ENCODE measurements at regions not wholly inside any gene's neighbourhood (a gene's known extent, or its start where the extent isn't known, plus 50 kb on each side); places are given as distances from the start of the nearest gene placed in this dataset.

DNA sequence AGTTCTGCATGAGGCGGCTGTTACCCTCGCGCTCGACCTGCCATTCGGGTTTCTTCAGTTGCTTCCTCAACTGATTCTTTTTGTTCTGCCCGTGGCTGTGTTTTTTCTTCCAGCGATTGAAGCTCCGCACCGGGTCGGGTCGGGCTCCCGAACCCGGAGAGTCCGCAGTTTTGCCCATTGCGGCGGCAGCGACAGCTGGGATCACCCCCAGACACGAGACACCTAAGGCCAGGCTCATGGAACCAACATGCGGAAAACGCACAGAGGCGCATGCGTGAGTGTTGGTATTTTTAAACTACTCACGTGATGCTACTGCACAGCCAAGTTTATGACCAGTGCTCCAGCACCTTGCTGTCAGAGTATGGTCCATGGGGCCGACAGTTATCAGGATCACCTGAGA is 100.0 kb downstream of the SPATA31D1 start:
- TF ChIP-seq EP300 (IDR thresholded peaks at IDR 0.05; ENCODE audit: low read depth), result no peak
- intact Hi-C loops (cut with DNase I; ENCODE audit: low total_unique reads), result no loop called here
- H3K9me3 ChIP-seq, result no peaks in the 10 kb centered on the region

DNA sequence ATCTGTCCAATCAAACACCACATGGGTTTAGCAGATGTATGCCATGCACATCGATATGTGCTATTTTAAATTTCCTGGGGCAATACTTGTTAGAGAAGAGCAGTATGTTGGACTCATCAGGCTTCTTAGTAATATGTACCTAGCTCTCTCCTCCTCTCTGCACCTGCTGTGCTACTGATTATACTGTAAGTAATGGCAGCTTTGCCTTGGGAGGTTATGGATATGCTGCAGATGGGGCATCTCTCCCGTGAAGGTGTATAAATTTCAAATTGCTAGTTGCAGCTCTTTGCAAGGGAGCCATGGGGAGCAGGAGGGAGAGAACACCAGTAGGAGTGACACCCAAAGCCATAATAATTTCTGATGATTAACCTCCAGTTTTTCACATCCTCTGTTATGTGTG is 101.5 kb downstream of the SPATA31D1 start:
- intact Hi-C loops (cut with DNase I; ENCODE audit: low total_unique reads), result no loop called here
- no peak overlapping the region for H3K4me3 ChIP-seq
- H3K27me3 ChIP-seq, result no peaks in the 10 kb centered on the region
- WGBS, 2 donors (ENCODE audit: low coverage in 1 of 2), result 88% methylated on average over 2 of the region's 2 CpGs; no CpG with 5 or more reads in 1 of the 2 donors
- no peak for DNase-seq
- no peak overlapping the region for H3K27ac ChIP-seq
- no peaks in the 10 kb centered on the region for H3K4me1 ChIP-seq
- H3K9me3 ChIP-seq, result no peaks in the 10 kb centered on the region
- no peaks in the 10 kb centered on the region for H3K36me3 ChIP-seq
- in situ Hi-C loops (cut with MboI; ENCODE audit: low pct_ligation_motif_present in 1 of 4, low pct_unique_long_range_greater_than_20kb in 1 of 4, low sequenced_read_pairs in 3 of 4), result loop anchor here in 1 of 4 donors (25.0 kb wide), 1 partner anchor 97 kb away; no protein-coding TSS in a partner anchor
- TF ChIP-seq, protein P1, sequence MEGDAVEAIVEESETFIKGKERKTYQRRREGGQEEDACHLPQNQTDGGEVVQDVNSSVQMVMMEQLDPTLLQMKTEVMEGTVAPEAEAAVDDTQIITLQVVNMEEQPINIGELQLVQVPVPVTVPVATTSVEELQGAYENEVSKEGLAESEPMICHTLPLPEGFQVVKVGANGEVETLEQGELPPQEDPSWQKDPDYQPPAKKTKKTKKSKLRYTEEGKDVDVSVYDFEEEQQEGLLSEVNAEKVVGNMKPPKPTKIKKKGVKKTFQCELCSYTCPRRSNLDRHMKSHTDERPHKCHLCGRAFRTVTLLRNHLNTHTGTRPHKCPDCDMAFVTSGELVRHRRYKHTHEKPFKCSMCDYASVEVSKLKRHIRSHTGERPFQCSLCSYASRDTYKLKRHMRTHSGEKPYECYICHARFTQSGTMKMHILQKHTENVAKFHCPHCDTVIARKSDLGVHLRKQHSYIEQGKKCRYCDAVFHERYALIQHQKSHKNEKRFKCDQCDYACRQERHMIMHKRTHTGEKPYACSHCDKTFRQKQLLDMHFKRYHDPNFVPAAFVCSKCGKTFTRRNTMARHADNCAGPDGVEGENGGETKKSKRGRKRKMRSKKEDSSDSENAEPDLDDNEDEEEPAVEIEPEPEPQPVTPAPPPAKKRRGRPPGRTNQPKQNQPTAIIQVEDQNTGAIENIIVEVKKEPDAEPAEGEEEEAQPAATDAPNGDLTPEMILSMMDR (IDR thresholded peaks at IDR 0.05), result no peak
- no peak for TF ChIP-seq POLR2A (IDR thresholded peaks at IDR 0.05)
- TF ChIP-seq POLR2AphosphoS5 (IDR thresholded peaks at IDR 0.05), result no peak
- no peak for TF ChIP-seq EP300 (IDR thresholded peaks at IDR 0.05; ENCODE audit: low read depth)

More for the DNA sequence above, 100.0 kb downstream of the SPATA31D1 start:
- H3K27me3 ChIP-seq, result no peaks in the 10 kb centered on the region
- 89 to 95% methylated on average over 2 to 24 of the region's 24 CpGs for WGBS, 2 donors (ENCODE audit: low coverage in 1 of 2)
- H3K4me1 ChIP-seq, result no peaks in the 10 kb centered on the region
- no peak overlapping the region for H3K27ac ChIP-seq
- no peak for DNase-seq
- no peak overlapping the region for H3K4me3 ChIP-seq
- no peaks in the 10 kb centered on the region for H3K36me3 ChIP-seq
- in situ Hi-C loops (cut with MboI; ENCODE audit: low pct_ligation_motif_present in 1 of 4, low pct_unique_long_range_greater_than_20kb in 1 of 4, low sequenced_read_pairs in 3 of 4), result loop anchor here in 1 of 4 donors (25.0 kb wide), 1 partner anchor 99 kb away; no protein-coding TSS in a partner anchor

DNA sequence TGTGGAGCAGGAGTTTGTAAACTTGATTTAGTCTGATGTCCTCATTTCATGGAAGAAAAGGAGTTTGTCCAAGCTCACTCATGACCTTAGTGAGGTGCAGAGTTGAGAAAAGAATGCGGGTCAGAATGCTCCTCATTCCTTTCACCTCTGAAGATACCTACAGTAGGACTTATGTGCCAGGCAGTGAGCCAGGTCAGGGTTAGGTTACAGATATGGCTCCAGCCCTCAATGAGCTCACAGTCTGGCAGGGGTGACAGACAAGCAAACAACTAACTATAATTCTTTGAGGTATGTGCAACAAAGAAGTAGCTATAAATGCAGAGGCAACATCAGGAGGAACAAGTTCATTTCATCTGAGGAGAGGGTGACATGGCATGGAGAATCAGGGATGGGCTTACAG is 102.5 kb downstream of the SPATA31D1 start:
- Histone ChIP-seq H3K4me3 (no peak overlapping the region), H3K4me1 (no peaks in the 10 kb centered on the region), H3K27ac (no peak overlapping the region), H3K9me3 (no peaks in the 10 kb centered on the region), H3K36me3 (no peaks in the 10 kb centered on the region), H3K27me3 (no peaks in the 10 kb centered on the region)
- no peak for TF ChIP-seq POLR2AphosphoS5 (IDR thresholded peaks at IDR 0.05)
- 95% methylated on average over 1 of the region's 1 CpG; no CpG with 5 or more reads in 1 of the 2 donors for WGBS, 2 donors (ENCODE audit: low coverage in 1 of 2)
- no peak for DNase-seq
- in situ Hi-C loops (cut with MboI; ENCODE audit: low pct_ligation_motif_present in 1 of 4, low pct_unique_long_range_greater_than_20kb in 1 of 4, low sequenced_read_pairs in 3 of 4) (loop anchor here in 1 of 4 donors (25.0 kb wide), 1 partner anchor 96 kb away; no protein-coding TSS in a partner anchor), intact Hi-C loops (cut with DNase I; ENCODE audit: low total_unique reads) (no loop called here)

DNA sequence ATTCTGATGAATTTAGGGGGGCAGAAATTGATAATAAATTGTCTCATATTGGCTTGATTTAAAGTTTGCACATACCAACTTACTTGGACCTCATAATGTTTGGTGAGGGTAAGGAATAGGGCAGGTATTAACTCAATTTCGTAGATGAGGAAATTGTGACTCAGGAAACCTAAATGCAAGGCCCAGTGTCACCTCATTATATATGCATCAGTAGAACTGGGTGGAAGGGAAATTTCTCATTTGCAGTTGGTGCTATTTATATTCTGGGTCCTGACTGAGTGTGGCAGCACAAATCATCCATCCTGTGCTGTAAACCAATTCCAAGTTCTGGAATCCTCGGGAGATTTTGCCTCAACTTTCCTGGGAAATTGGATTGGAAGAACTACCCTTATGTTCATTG is 103.0 kb downstream of the SPATA31D1 start:
- in situ Hi-C loops (cut with MboI; ENCODE audit: low pct_ligation_motif_present in 1 of 4, low pct_unique_long_range_greater_than_20kb in 1 of 4, low sequenced_read_pairs in 3 of 4) (loop anchor here in 1 of 4 donors (25.0 kb wide), 1 partner anchor 96 kb away; no protein-coding TSS in a partner anchor), intact Hi-C loops (cut with DNase I; ENCODE audit: low total_unique reads) (no loop called here)
- Histone ChIP-seq H3K9me3 (no peaks in the 10 kb centered on the region), H3K27me3 (no peaks in the 10 kb centered on the region), H3K27ac (no peak overlapping the region), H3K36me3 (no peaks in the 10 kb centered on the region), H3K4me3 (no peak overlapping the region), H3K4me1 (no peaks in the 10 kb centered on the region)
- TF ChIP-seq POLR2AphosphoS5 (IDR thresholded peaks at IDR 0.05) (no peak), POLR2A (IDR thresholded peaks at IDR 0.05) (no peak), EP300 (IDR thresholded peaks at IDR 0.05; ENCODE audit: low read depth) (no peak)
- TF ChIP-seq, protein P1 (IDR thresholded peaks at IDR 0.05), result no peak
- WGBS, 2 donors (ENCODE audit: low coverage in 1 of 2), result 55 to 82% methylated on average over 1 to 2 of the region's 2 CpGs
- DNase-seq, result no peak

DNA sequence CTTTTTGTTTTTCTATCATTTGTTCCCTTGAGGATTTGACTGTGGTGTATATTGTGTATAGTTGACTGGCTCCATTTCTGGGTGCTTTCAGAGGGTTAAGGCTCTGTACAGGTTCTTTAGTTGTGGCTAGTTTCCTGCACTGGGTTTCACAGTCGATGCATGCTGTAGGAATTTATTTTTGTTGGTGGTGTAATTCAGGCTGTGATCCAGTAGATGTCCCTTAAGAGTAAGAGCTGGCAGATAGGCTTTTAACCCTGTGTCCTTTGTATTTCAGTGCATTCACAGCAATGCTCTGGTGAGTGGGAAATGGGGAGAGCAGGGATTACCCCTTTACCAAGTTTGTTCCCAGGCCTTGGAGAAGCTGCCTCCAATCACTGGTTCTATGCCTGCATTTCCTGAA is 112.9 kb downstream of the SPATA31D1 start:
- no peak for DNase-seq
- H3K4me3 ChIP-seq, result no peak overlapping the region
- in situ Hi-C loops (cut with MboI; ENCODE audit: low pct_ligation_motif_present in 1 of 4, low pct_unique_long_range_greater_than_20kb in 1 of 4, low sequenced_read_pairs in 3 of 4), result no loop called here

More for the DNA sequence above, 112.9 kb downstream of the SPATA31D1 start:
- H3K9me3 ChIP-seq, result peaks cover 0 to 8% of the 10 kb centered on the region in 2 donors
- H3K36me3 ChIP-seq, result no peaks in the 10 kb centered on the region
- H3K27ac ChIP-seq, result no peak overlapping the region
- TF ChIP-seq POLR2A (IDR thresholded peaks at IDR 0.05), result no peak
- TF ChIP-seq EP300 (IDR thresholded peaks at IDR 0.05; ENCODE audit: low read depth), result no peak
- TF ChIP-seq POLR2AphosphoS5 (IDR thresholded peaks at IDR 0.05), result no peak
- TF ChIP-seq, protein P1 (IDR thresholded peaks at IDR 0.05), result no peak
- H3K27me3 ChIP-seq, result no peaks in the 10 kb centered on the region
- 88% methylated on average over 1 of the region's 1 CpG; no CpG with 5 or more reads in 1 of the 2 donors for WGBS, 2 donors (ENCODE audit: low coverage in 1 of 2)
- no peaks in the 10 kb centered on the region for H3K4me1 ChIP-seq
- intact Hi-C loops (cut with DNase I; ENCODE audit: low total_unique reads), result no loop called here

All from transverse colon (tissue), 4 donors.